ENCODE measurements at regions not wholly inside any gene's neighbourhood (a gene's known extent, or its start where the extent isn't known, plus 50 kb on each side); places are given as distances from the start of the nearest gene placed in this dataset.
A peak's percentile ranks its signal among the peaks of the same experiment; 100 is the strongest.
"Not testable (repeated sequence)": the region's sequence is repeated elsewhere in the genome, so short reads cannot be mapped to it uniquely, and the experiment has no call there.

DNA sequence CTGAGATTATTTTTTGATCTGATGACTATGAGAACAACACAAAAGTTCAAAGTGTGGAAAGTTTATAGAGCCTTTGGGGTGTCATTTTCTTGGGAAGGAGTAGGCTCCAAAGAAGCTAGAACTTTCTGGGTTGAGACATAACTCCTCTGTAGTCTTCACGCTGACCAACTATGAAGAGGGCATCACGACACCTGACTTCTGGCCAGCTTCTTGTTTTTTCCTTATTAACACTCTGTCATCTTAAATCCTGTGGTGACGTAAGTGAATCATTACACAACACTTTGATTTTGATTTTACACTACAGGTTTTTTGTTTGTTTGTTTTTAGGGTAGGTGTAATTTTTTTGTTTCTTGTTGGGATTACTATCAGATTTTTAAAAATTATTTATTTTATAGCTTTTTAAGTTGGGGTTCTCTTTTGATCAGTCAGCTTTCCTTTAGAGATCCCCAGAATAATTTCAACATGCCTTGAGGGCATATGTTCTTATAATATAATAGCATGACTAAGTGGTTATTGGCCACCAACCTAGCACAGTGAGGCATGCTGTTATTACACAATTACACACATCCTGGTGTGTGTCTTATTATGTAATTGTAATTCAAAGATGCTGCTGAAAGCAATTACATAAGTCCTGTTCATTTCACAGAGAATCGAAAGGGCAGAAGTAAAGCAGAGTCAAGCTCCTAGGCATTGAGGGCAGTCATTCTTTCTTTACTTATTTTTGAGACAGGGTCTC, 281.6 kb upstream of the NOTCH2NLA start:
- H3K36me3 Mint-ChIP-seq (ENCODE audit: low read depth); H3K27ac Mint-ChIP-seq; intact Hi-C loops (cut with micrococcal nuclease); H3K27me3 Mint-ChIP-seq (ENCODE audit: insufficient read depth); H3K9me3 Mint-ChIP-seq; H3K4me3 Mint-ChIP-seq; H3K4me1 Mint-ChIP-seq (ENCODE audit: low read depth); DNase-seq (ENCODE audit: low spot score): not testable (repeated sequence)

DNA sequence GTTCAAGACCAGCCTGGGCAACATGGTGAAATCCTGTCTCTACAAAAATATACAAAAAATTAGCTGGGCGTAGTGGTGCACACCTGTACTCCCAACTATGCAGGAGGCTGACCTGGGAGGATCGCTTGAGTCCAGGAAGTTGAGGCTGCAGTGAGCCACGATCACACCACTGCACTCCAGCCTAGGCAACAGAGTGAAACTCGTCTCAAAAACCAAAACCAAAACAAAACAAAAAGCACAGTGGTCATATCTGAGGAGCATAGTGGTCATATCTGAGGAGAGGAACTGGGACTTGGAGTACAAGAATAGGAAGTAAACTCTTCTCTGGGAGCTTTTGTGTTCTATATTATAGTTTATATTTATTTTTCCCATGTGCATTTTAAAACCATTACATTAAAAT, 275.3 kb upstream of the NOTCH2NLA start:
- H3K27ac Mint-ChIP-seq; H3K4me3 Mint-ChIP-seq; intact Hi-C loops (cut with micrococcal nuclease); H3K4me1 Mint-ChIP-seq (ENCODE audit: low read depth); DNase-seq (ENCODE audit: low spot score); H3K27me3 Mint-ChIP-seq (ENCODE audit: insufficient read depth); H3K9me3 Mint-ChIP-seq; H3K36me3 Mint-ChIP-seq (ENCODE audit: low read depth): not testable (repeated sequence)

GRCh38 chr1:146487555-146487954, 258.7 kb upstream of the NOTCH2NLA start:
- H3K36me3 Mint-ChIP-seq (ENCODE audit: low read depth); H3K27ac Mint-ChIP-seq; H3K9me3 Mint-ChIP-seq; H3K27me3 Mint-ChIP-seq (ENCODE audit: insufficient read depth); H3K4me3 Mint-ChIP-seq; H3K4me1 Mint-ChIP-seq (ENCODE audit: low read depth); DNase-seq (ENCODE audit: low spot score); intact Hi-C loops (cut with micrococcal nuclease): not testable (repeated sequence)

- intact Hi-C loops (cut with micrococcal nuclease); H3K27me3 Mint-ChIP-seq (ENCODE audit: insufficient read depth); H3K27ac Mint-ChIP-seq; H3K36me3 Mint-ChIP-seq (ENCODE audit: low read depth); H3K9me3 Mint-ChIP-seq; H3K4me1 Mint-ChIP-seq (ENCODE audit: low read depth); DNase-seq (ENCODE audit: low spot score); H3K4me3 Mint-ChIP-seq: not testable (repeated sequence)
These were observed 258.3 kb upstream of the NOTCH2NLA start for GRCh38 chr1:146487155-146487554.

DNA sequence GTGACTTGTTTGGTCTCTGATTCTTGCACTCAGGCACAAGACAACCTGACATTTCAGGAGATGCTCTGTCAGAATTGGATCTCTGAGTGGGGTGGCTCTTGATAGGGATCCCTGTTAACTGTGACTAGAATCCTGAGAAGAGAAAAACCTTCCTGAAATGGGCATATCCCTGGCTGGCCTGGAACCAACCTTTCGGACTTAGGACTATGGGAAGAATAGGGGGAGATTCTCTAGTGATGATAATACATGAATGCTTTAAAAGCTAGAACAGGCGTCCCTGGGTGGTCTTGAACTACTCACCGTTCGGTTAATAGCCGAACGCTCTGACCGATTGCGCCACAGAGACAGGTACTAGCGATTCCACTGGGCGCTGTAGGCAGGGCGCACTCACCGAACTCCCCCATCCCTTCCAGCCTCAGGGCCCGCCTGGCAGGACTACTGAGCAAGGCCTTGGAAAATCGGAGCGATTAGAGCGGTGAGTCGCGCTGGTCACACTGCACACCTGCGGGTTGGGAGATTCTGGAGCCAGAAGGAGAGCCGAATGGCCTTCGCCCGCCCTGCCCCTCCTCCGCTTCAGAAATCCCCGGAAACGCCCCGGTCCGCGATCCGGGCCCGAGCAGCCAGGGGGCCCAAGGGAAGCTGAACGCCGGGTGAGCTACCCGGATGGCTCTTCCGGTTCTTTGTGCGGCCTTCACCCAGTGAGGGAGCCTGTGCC, 257.6 kb upstream of the NOTCH2NLA start:
- H3K4me3 Mint-ChIP-seq: peak overlapping the region; percentile 54
- intact Hi-C loops (cut with micrococcal nuclease): not testable (repeated sequence)

GRCh38 chr1:146484195-146484594, 255.4 kb upstream of the NOTCH2NLA start:
- H3K9me3 Mint-ChIP-seq; H3K27me3 Mint-ChIP-seq (ENCODE audit: insufficient read depth); intact Hi-C loops (cut with micrococcal nuclease): not testable (repeated sequence)

More for the DNA sequence above, 257.6 kb upstream of the NOTCH2NLA start:
- peak overlapping the region; percentile 48 for H3K27ac Mint-ChIP-seq
- not testable (repeated sequence) for H3K9me3 Mint-ChIP-seq; H3K4me1 Mint-ChIP-seq (ENCODE audit: low read depth); H3K27me3 Mint-ChIP-seq (ENCODE audit: insufficient read depth); H3K36me3 Mint-ChIP-seq (ENCODE audit: low read depth); DNase-seq (ENCODE audit: low spot score)

DNA sequence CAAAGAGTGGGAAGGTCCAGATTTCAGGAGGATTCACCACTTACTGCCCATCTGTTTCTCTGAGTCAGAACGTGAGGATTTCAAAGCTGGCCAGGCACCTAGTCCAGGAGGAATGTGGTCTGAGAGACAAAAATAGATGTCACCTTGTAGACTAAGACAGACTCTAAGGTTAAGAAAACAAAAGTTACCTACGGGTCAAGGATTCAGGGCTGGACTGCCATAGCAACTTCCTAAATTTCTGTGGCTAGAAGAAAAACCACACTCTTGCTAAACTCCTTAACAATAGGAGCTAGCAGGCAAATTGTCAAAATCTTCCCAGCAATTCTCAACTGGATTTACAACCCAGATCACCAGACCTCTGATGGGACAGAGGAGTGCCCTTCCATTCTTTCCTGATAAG, 250.4 kb upstream of the NOTCH2NLA start:
- H3K4me1 Mint-ChIP-seq (ENCODE audit: low read depth): peaks cover 13% of the 10 kb centered on the region
- H3K27me3 Mint-ChIP-seq (ENCODE audit: insufficient read depth); intact Hi-C loops (cut with micrococcal nuclease); DNase-seq (ENCODE audit: low spot score); H3K4me3 Mint-ChIP-seq; H3K36me3 Mint-ChIP-seq (ENCODE audit: low read depth); H3K9me3 Mint-ChIP-seq; H3K27ac Mint-ChIP-seq: not testable (repeated sequence)

More at GRCh38 chr1:146484195-146484594, 255.4 kb upstream of the NOTCH2NLA start:
- H3K4me3 Mint-ChIP-seq; H3K27ac Mint-ChIP-seq; H3K4me1 Mint-ChIP-seq (ENCODE audit: low read depth); DNase-seq (ENCODE audit: low spot score); H3K36me3 Mint-ChIP-seq (ENCODE audit: low read depth): not testable (repeated sequence)

GRCh38 chr1:146478125-146478720, 249.4 kb upstream of the NOTCH2NLA start:
- intact Hi-C loops (cut with micrococcal nuclease); H3K9me3 Mint-ChIP-seq; DNase-seq (ENCODE audit: low spot score); H3K36me3 Mint-ChIP-seq (ENCODE audit: low read depth); H3K4me3 Mint-ChIP-seq; H3K27ac Mint-ChIP-seq; H3K4me1 Mint-ChIP-seq (ENCODE audit: low read depth); H3K27me3 Mint-ChIP-seq (ENCODE audit: insufficient read depth): not testable (repeated sequence)

DNA sequence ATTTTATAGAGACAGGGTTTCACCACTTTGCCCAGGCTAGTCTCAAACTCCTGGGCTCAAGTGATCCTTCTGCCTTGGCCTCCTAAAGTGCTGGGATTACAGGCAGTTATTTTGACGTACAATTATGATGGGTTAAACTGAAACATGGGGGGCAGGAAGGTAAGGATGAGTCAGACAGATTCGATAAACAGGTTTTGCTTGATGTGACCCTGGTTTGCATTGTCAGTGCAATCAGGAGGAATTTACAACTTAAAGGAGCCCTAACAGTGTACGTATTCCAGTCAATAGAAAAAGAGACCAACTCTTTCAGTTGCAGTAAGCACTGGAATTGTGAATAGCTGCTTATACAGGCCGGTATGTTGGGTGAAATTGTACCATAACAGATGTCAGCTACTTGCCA, 246.3 kb upstream of the NOTCH2NLA start:
- intact Hi-C loops (cut with micrococcal nuclease); H3K36me3 Mint-ChIP-seq (ENCODE audit: low read depth); H3K9me3 Mint-ChIP-seq; DNase-seq (ENCODE audit: low spot score); H3K27me3 Mint-ChIP-seq (ENCODE audit: insufficient read depth); H3K27ac Mint-ChIP-seq; H3K4me3 Mint-ChIP-seq: not testable (repeated sequence)
- H3K4me1 Mint-ChIP-seq (ENCODE audit: low read depth): peaks cover 11% of the 10 kb centered on the region

DNA sequence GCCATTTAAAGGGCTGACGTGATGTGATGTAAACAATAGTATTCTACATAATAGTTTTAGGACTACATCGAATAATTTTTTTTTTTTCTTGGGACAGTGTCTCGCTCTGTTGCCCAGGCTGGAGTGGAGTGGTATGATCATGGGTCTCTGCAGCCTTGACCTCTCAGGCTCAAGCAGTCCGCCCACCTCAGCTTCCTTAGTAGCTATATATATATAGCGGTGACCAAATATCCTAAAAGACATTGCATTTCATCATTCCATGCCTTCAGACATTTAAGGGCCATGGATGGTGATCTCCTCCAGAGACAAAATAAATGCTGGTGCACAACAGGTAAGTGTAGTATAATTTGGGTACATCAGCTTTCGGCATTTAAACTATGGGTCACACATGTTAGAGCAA, 245.4 kb upstream of the NOTCH2NLA start:
- H3K27ac Mint-ChIP-seq; intact Hi-C loops (cut with micrococcal nuclease): not testable (repeated sequence)
- H3K4me1 Mint-ChIP-seq (ENCODE audit: low read depth): peaks cover 11% of the 10 kb centered on the region

GRCh38 chr1:146472192-146472861, 243.5 kb upstream of the NOTCH2NLA start:
- intact Hi-C loops (cut with micrococcal nuclease); H3K4me1 Mint-ChIP-seq (ENCODE audit: low read depth); H3K36me3 Mint-ChIP-seq (ENCODE audit: low read depth); H3K9me3 Mint-ChIP-seq; H3K27me3 Mint-ChIP-seq (ENCODE audit: insufficient read depth): not testable (repeated sequence)
- H3K4me3 Mint-ChIP-seq: peak overlapping the region; percentile 86
- peak overlapping the region; percentile 86 for H3K27ac Mint-ChIP-seq
- peak; percentile 73 for DNase-seq (ENCODE audit: low spot score)

More for the DNA sequence above, 245.4 kb upstream of the NOTCH2NLA start:
- H3K27me3 Mint-ChIP-seq (ENCODE audit: insufficient read depth); DNase-seq (ENCODE audit: low spot score); H3K9me3 Mint-ChIP-seq; H3K36me3 Mint-ChIP-seq (ENCODE audit: low read depth); H3K4me3 Mint-ChIP-seq: not testable (repeated sequence)

- H3K4me3 Mint-ChIP-seq; H3K27ac Mint-ChIP-seq; intact Hi-C loops (cut with micrococcal nuclease); H3K27me3 Mint-ChIP-seq (ENCODE audit: insufficient read depth); H3K36me3 Mint-ChIP-seq (ENCODE audit: low read depth); DNase-seq (ENCODE audit: low spot score); H3K9me3 Mint-ChIP-seq: not testable (repeated sequence)
- peaks cover 15% of the 10 kb centered on the region for H3K4me1 Mint-ChIP-seq (ENCODE audit: low read depth)
These were observed 231.1 kb upstream of the NOTCH2NLA start for GRCh38 chr1:146459939-146460338.

DNA sequence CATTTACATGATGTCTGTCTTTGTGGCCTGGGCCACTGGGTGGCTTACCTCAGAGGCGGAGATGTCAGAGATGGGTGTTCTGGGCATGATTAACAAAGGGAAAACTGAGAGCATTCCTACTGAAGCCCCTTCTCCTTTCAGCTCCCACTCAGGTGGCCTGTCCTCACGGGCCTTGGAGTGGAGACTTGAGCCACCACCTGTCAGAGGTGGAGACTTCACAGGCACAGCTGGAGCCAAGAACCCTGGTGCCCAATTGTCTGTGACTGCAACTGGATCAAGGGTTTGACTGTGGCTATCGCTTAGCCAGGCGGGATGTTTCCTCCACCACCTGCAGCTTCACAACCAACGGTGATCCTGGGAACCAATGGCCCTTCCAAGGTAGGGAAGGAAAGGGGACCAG, 230.5 kb upstream of the NOTCH2NLA start:
- intact Hi-C loops (cut with micrococcal nuclease); H3K36me3 Mint-ChIP-seq (ENCODE audit: low read depth); H3K27me3 Mint-ChIP-seq (ENCODE audit: insufficient read depth); H3K9me3 Mint-ChIP-seq; DNase-seq (ENCODE audit: low spot score); H3K27ac Mint-ChIP-seq; H3K4me3 Mint-ChIP-seq: not testable (repeated sequence)
- H3K4me1 Mint-ChIP-seq (ENCODE audit: low read depth): peaks cover 15% of the 10 kb centered on the region

Measured in activated T-helper 1 cell treated with anti-CD3 and anti-CD28 coated beads, Interleukin-12 subunit alpha, Interleukin-12 subunit beta, Interleukin-2, Interleukin-4 antibody, amounts not matched to agents 30 ng/mL and 10 ng/mL and 1 ng/mL, durations not matched to agents 14 hours and 24 hours and 36 hours (primary cell).